Mucosa of descending colon (tissue), 3 donors: ENCODE measurements at regions not wholly inside any gene's neighbourhood (a gene's known extent, or its start where the extent isn't known, plus 50 kb on each side); places are given as distances from the start of the nearest gene placed in this dataset.

Experiments used
- ATAC-seq: fragments of 200-7000 bp; cut with Tn5 transposase; one replicate; pipeline ENCODE4 v1.9.1; 2020; ENCODE audit warnings: mild to moderate bottlenecking, moderate library complexity
- DNase-seq, 3 donors: peaks; one replicate each; pipeline ENCODE4 v3.0.0-alpha.2; 2020
- H3K36me3 ChIP-seq: fragments of 200-600 bp; one replicate; pipeline ENCODE4 v1.8.0; 2021; ENCODE audit warnings: low read depth, mild to moderate bottlenecking
- H3K4me1 ChIP-seq: fragments of 200-600 bp; one replicate; pipeline ENCODE4 v1.8.0; 2021; ENCODE audit warnings: low read depth, mild to moderate bottlenecking
- H3K4me3 ChIP-seq: fragments of 200-600 bp; one replicate; pipeline ENCODE4 v1.8.0; 2021; ENCODE audit warnings: mild to moderate bottlenecking
- H3K9me3 ChIP-seq: fragments of 200-600 bp; one replicate; pipeline ENCODE4 v1.8.0; 2021; ENCODE audit warnings: mild to moderate bottlenecking
- CTCF ChIP-seq: fragments of 200-600 bp; IDR thresholded peaks from one replicate; pipeline ENCODE4 v1.8.0; 2022; ENCODE audit warnings: antibody characterized with exemption, mild to moderate bottlenecking
- intact Hi-C, 2 donors: fragments of 100-400 bp; cut with DNase I in 1 of 2; cut with micrococcal nuclease in 1 of 2; formaldehyde crosslinking; loops; one replicate each; pipeline versions ENCODE4 v1.11.0 to v1.11.1; 2022; cut with DNase I, micrococcal nuclease
- donor health status: DM: no; HTN: no; CAD: no; lungs with moderate emphysema.
- donor health status: DM: no; HTN: no; CAD: no.
- donor health status: DM: no; HTN: yes; CAD: no.

GRCh38 chrX:128848374-128848773 is 674.9 kb downstream of the SMARCA1 start:
- Histone ChIP-seq H3K36me3 (no peaks in the 10 kb centered on the region), H3K4me3 (no peak overlapping the region), H3K9me3 (no peaks in the 10 kb centered on the region), H3K4me1 (no peaks in the 10 kb centered on the region)
- ATAC-seq (no peak), DNase-seq (peak in 1 of 3 donors; percentile 0)
- intact Hi-C loops = no loop called here
- no peak for TF ChIP-seq CTCF

GRCh38 chrX:128846385-128846784 is 676.9 kb downstream of the SMARCA1 start:
- DNase-seq (peak in 1 of 3 donors; percentile 16), ATAC-seq (peak; percentile 95)
- intact Hi-C loops = no loop called here
- no peaks in the 10 kb centered on the region for H3K9me3 ChIP-seq
- no peak for TF ChIP-seq CTCF
- no peaks in the 10 kb centered on the region for H3K4me1 ChIP-seq
- no peaks in the 10 kb centered on the region for H3K36me3 ChIP-seq
- no peak overlapping the region for H3K4me3 ChIP-seq

- Histone ChIP-seq H3K9me3 (no peaks in the 10 kb centered on the region), H3K36me3 (no peaks in the 10 kb centered on the region), H3K4me3 (no peak overlapping the region), H3K4me1 (no peaks in the 10 kb centered on the region)
- DNase-seq (no peak), ATAC-seq (no peak)
- intact Hi-C loops = loop anchor here in 1 of 2 donors (10.0 kb wide), 1 partner anchor 156 kb away; no protein-coding TSS in a partner anchor
- no peak for TF ChIP-seq CTCF
Observed at GRCh38 chrX:128818690-128819089, 704.6 kb downstream of the SMARCA1 start.

- Histone ChIP-seq H3K4me1 (no peaks in the 10 kb centered on the region), H3K9me3 (no peaks in the 10 kb centered on the region), H3K36me3 (no peaks in the 10 kb centered on the region), H3K4me3 (no peak overlapping the region)
- ATAC-seq (no peak), DNase-seq (peak in 1 of 3 donors; percentile 5)
- no peak for TF ChIP-seq CTCF
- intact Hi-C loops = loop anchor here in 1 of 2 donors (10.0 kb wide), 1 partner anchor 158 kb away; no protein-coding TSS in a partner anchor
Observed at GRCh38 chrX:128816919-128817318, 706.4 kb downstream of the SMARCA1 start.

GRCh38 chrX:128807367-128807766 is 715.9 kb downstream of the SMARCA1 start:
- intact Hi-C loops = no loop called here
- Histone ChIP-seq H3K4me3 (no peak overlapping the region), H3K9me3 (no peaks in the 10 kb centered on the region), H3K4me1 (no peaks in the 10 kb centered on the region), H3K36me3 (no peaks in the 10 kb centered on the region)
- TF ChIP-seq CTCF = no peak
- DNase-seq (peak in 1 of 3 donors; percentile 1), ATAC-seq (no peak)

- no peak for TF ChIP-seq CTCF
- Histone ChIP-seq H3K9me3 (no peaks in the 10 kb centered on the region), H3K4me1 (no peaks in the 10 kb centered on the region), H3K4me3 (no peak overlapping the region), H3K36me3 (no peaks in the 10 kb centered on the region)
- intact Hi-C loops = no loop called here
- ATAC-seq (peak; percentile 73), DNase-seq (no peak)
Observed at GRCh38 chrX:128805236-128805635, 718.1 kb downstream of the SMARCA1 start.
